Activated CD8-positive, alpha-beta memory T cell treated with anti-CD3 and anti-CD28 coated beads, Interleukin-2, amount 10 ng/mL, durations not matched to agents 7 days and 5 days (primary cell): ENCODE measurements at regions not wholly inside any gene's neighbourhood (a gene's known extent, or its start where the extent isn't known, plus 50 kb on each side); places are given as distances from the start of the nearest gene placed in this dataset.

Source experiments
- ATAC-seq: fragments of 150-1000 bp; cut with Tn5 transposase; one replicate; pipeline ENCODE4 v1.10.0; 2021; ENCODE audit warnings: moderate library complexity
- CTCF ChIA-PET: fragments of 350-600 bp; sonication (Branson Sonifier 250); formaldehyde crosslinking; loops from one replicate; lab custom pipeline; 2021; ENCODE audit warnings: antibody characterized with exemption; lab: Charles Lee
- DNase-seq: peaks from one replicate; pipeline ENCODE4 v3.0.0-alpha.2; 2020
- H3K27ac Mint-ChIP-seq: one replicate; pipeline ENCODE4 v1.8.0; 2021; ENCODE audit warnings: mild to moderate bottlenecking, mixed read lengths
- H3K27me3 Mint-ChIP-seq: one replicate; pipeline ENCODE4 v1.8.0; 2021; ENCODE audit warnings: mixed read lengths
- H3K36me3 Mint-ChIP-seq: one replicate; pipeline ENCODE4 v1.8.0; 2021; ENCODE audit warnings: mild to moderate bottlenecking, mixed read lengths
- H3K4me1 Mint-ChIP-seq: one replicate; pipeline ENCODE4 v1.8.0; 2021; ENCODE audit warnings: mixed read lengths
- H3K4me3 Mint-ChIP-seq: one replicate; pipeline ENCODE4 v1.8.0; 2021; ENCODE audit warnings: mild to moderate bottlenecking, moderate library complexity, mixed read lengths
- H3K9me3 Mint-ChIP-seq: one replicate; pipeline ENCODE4 v1.8.0; 2022; ENCODE audit warnings: low read depth, mixed read lengths

DNA sequence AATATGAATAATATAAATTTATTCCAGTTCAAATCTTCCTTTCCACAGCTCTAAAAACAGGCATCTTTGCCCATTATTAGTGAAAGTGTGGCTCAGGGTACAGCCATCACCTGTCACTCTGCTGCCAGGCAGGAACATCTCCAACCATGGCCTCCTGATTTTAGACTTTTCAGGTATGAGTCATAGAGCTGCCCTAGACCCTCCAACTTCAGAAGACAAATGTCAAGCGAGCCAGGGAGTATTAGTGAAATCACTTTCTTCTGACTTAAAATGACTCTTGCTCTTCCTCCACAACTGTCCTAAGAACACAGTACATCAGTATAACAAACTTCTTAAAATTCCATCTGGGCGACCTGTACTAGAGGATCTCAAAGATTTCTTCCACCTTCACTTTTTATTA is 78.1 kb upstream of the AKAP13 start:
- H3K36me3 Mint-ChIP-seq = no peaks in the 10 kb centered on the region
- no peaks in the 10 kb centered on the region for H3K27me3 Mint-ChIP-seq
- CTCF ChIA-PET = interaction anchor here (0.9 to 2.3 kb wide), 5 partner anchors 12 to 187 kb away, joined by 3 to 9 read pairs (median 5); no protein-coding TSS in a partner anchor
- no peak for DNase-seq
- H3K27ac Mint-ChIP-seq = no peak overlapping the region
- H3K4me3 Mint-ChIP-seq = no peak overlapping the region
- no peak for ATAC-seq
- no peaks in the 10 kb centered on the region for H3K9me3 Mint-ChIP-seq
- peaks cover 17% of the 10 kb centered on the region for H3K4me1 Mint-ChIP-seq

DNA sequence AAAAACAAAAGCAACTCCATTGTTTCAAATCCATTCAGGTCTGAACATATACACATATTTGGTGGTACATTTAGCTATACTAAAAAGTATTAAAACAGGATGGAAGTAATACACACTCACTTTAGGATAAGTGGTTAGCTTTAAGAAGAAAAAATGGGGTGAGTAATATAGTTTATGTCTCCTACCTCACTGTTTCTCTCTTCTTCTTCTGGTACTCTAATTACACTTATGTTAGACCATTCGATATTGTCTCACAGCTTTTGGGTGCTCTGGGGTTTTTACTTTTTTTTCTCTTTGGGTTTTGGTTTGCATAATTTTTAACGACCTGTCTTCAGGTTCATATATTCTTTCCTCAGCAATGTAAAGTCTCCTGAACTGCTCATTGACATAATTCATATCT is 75.4 kb upstream of the AKAP13 start:
- Mint-ChIP-seq H3K27me3 (no peaks in the 10 kb centered on the region), H3K9me3 (no peaks in the 10 kb centered on the region), H3K36me3 (peaks cover 5% of the 10 kb centered on the region), H3K4me1 (peaks cover 26% of the 10 kb centered on the region), H3K4me3 (no peak overlapping the region), H3K27ac (no peak overlapping the region)
- CTCF ChIA-PET = interaction anchor here (0.5 to 1.1 kb wide), 3 partner anchors 9 to 12 kb away, joined by 3 to 4 read pairs (median 3); no protein-coding TSS in a partner anchor
- ATAC-seq = no peak
- no peak for DNase-seq

DNA sequence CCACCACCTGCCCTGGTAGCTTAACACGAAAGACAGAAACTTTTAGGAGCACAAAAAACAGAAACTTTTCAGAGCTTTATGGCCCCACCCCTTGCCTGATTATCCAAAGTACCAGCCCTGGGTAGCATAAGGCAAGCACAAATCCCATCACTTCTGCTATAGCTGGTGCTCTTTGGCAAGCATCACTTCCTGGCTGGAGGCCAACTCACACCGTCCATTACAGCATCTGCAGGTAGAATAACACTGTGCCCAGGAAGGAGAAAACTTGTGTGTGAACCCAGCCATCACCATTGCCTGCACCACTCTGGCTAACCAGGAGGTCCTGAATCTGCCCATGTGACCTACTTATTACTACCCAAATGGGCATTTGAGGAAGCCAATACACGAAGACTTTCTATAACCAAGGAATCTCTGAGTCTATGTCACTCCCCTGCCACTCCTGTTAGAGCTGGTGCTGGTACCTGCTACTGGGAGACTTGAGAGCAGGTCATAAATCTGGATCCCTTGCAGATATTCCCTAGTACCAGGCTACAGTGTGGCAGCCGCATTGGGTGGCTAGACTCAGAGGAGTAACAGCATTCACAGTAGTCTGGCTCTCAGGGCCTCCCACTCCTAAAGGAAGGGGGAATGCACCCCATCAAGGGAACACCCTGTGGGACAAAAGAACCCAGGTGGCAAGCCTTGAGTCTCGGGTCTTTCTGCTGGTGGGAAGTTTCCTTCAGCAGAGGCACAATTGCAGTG is 73.3 kb upstream of the AKAP13 start:
- CTCF ChIA-PET = interaction anchor here (0.6 to 4.1 kb wide), 9 partner anchors 9 to 106 kb away, joined by 3 to 22 read pairs (median 5); no protein-coding TSS in a partner anchor
- Mint-ChIP-seq H3K36me3 (peaks cover 20% of the 10 kb centered on the region), H3K27me3 (no peaks in the 10 kb centered on the region), H3K4me1 (peaks cover 26% of the 10 kb centered on the region), H3K9me3 (no peaks in the 10 kb centered on the region), H3K27ac (no peak overlapping the region), H3K4me3 (no peak overlapping the region)
- DNase-seq (no peak), ATAC-seq (no peak)

DNA sequence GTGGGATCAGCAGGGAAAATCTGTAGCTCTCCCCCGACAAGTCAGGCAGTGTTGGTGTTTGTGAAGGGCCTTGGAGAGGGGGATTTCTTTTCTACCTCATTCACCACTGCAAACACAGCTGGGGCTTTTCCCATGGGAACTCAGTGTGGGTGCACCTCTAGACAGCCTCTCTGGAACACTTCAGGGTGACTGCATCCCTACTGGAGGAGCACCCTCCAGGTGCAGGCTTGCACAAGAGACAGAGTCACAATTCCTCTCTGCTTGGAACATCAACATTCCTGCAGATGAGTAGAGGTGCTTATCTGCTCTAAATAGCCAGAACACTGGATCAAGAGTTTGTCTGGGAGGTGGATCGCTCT is 72.7 kb upstream of the AKAP13 start:
- H3K27ac Mint-ChIP-seq = no peak overlapping the region
- CTCF ChIA-PET = interaction anchor here (0.9 to 4.1 kb wide), 6 partner anchors 8 to 105 kb away, joined by 4 to 22 read pairs (median 12); no protein-coding TSS in a partner anchor
- no peak overlapping the region for H3K4me3 Mint-ChIP-seq
- ATAC-seq = no peak
- H3K4me1 Mint-ChIP-seq = peaks cover 28% of the 10 kb centered on the region
- no peak for DNase-seq
- peaks cover 20% of the 10 kb centered on the region for H3K36me3 Mint-ChIP-seq
- no peaks in the 10 kb centered on the region for H3K27me3 Mint-ChIP-seq
- H3K9me3 Mint-ChIP-seq = no peaks in the 10 kb centered on the region

DNA sequence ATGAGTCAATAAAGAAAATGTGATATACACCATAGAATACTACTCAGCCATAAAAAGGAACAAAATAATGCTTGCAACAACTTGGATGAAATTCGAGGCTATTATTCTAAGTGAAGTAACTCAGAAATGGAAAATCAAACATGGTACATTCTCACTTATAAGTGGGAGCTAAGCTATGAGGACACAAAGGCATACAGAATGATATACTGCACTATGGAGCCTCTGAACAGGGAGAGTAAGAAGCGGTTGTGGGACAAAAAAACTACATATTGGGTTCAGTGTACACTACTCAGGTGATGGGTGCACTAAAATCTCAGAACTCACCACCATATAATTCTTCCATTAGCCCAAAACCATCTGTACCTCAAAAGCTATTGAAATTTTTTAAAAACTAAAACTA is 68.8 kb upstream of the AKAP13 start:
- Mint-ChIP-seq H3K27me3 (no peaks in the 10 kb centered on the region), H3K36me3 (peaks cover 29% of the 10 kb centered on the region), H3K4me3 (no peak overlapping the region), H3K9me3 (no peaks in the 10 kb centered on the region), H3K4me1 (peaks cover 55% of the 10 kb centered on the region), H3K27ac (no peak overlapping the region)
- CTCF ChIA-PET = interaction anchor here (1.0 to 9.9 kb wide), 4 partner anchors 17 to 105 kb away, joined by 4 to 146 read pairs (median 9); no protein-coding TSS in a partner anchor
- DNase-seq (no peak), ATAC-seq (no peak)

DNA sequence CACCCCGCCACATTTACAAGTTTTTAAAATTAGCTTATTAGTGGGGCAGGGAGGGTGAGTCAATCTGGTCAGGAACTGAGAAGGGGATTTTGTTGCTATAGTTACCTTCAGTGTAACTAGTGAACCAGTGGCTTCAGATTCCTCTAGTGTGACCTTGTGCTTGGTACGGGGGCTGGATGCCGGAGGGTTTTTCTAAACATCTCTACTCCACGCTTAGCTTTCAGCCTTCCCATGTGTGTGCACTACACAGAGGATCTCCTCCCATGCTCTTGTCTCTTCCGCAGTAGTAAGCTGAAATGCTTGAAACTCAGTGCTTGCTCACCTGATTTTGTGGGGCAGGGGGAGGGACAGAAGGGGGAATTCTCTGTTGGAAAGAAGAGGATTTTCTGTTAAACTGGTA is 67.9 kb upstream of the AKAP13 start:
- H3K27me3 Mint-ChIP-seq = no peaks in the 10 kb centered on the region
- no peaks in the 10 kb centered on the region for H3K9me3 Mint-ChIP-seq
- ATAC-seq (peak; percentile 54), DNase-seq (peak; percentile 49)
- CTCF ChIA-PET = interaction anchor here (0.8 to 9.9 kb wide), 11 partner anchors 9 to 192 kb away, joined by 3 to 146 read pairs (median 5); no protein-coding TSS in a partner anchor
- H3K4me3 Mint-ChIP-seq = peak overlapping the region; percentile 34
- H3K36me3 Mint-ChIP-seq = peaks cover 29% of the 10 kb centered on the region
- H3K27ac Mint-ChIP-seq = peak overlapping the region; percentile 65
- H3K4me1 Mint-ChIP-seq = peaks cover 63% of the 10 kb centered on the region

DNA sequence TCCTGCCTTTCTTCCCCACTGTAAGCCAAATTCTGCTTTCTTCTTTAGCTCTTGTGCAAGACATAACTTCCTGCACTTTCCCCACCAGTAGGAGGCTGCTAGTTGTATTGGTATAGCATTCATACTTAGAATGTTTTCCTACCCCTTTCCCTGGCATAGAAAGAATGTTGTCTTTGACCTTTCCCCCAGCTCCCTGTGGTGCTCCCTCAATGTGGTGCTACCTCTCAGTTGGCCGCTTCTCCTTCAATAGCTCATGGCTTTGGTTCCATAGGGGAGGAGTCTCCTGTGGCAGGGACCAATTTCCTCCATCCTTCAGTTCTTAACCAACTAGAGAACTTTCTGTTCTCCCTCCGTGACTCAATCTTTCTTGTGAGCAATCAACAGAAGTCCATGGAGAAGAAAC is 67.5 kb upstream of the AKAP13 start:
- DNase-seq (no peak), ATAC-seq (peak; percentile 12)
- Mint-ChIP-seq H3K27me3 (no peaks in the 10 kb centered on the region), H3K4me1 (peaks cover 67% of the 10 kb centered on the region), H3K4me3 (peak overlapping the region; percentile 34), H3K27ac (peak overlapping the region; percentile 65), H3K9me3 (no peaks in the 10 kb centered on the region), H3K36me3 (peaks cover 29% of the 10 kb centered on the region)
- CTCF ChIA-PET = interaction anchor here (0.8 to 9.9 kb wide), 11 partner anchors 9 to 192 kb away, joined by 3 to 146 read pairs (median 5); no protein-coding TSS in a partner anchor

DNA sequence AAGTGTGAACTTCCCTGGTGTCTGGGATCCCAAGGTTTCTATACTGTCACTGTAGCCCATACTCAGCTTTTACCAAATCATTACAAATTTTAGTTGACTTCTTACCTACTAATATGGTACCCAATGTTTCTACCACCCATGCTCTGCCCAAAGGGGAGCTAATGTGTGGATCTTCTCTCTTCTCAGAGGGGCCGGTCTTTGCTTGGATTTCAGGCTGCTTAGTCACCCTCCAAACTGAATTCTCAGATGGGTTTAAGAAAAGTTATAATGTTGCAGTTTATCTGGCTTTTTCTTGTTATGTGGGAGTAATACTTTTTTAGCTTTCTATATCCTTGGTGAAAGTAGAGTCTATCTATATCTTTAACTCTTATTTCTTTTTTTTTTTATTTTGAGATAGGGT is 67.1 kb upstream of the AKAP13 start:
- H3K4me1 Mint-ChIP-seq = peaks cover 68% of the 10 kb centered on the region
- peaks cover 27% of the 10 kb centered on the region for H3K36me3 Mint-ChIP-seq
- peak overlapping the region; percentile 65 for H3K27ac Mint-ChIP-seq
- no peaks in the 10 kb centered on the region for H3K27me3 Mint-ChIP-seq
- H3K4me3 Mint-ChIP-seq = no peak overlapping the region
- DNase-seq = no peak
- H3K9me3 Mint-ChIP-seq = no peaks in the 10 kb centered on the region
- CTCF ChIA-PET = interaction anchor here (0.9 to 9.9 kb wide), 9 partner anchors 10 to 191 kb away, joined by 3 to 146 read pairs (median 5); no protein-coding TSS in a partner anchor
- no peak for ATAC-seq

DNA sequence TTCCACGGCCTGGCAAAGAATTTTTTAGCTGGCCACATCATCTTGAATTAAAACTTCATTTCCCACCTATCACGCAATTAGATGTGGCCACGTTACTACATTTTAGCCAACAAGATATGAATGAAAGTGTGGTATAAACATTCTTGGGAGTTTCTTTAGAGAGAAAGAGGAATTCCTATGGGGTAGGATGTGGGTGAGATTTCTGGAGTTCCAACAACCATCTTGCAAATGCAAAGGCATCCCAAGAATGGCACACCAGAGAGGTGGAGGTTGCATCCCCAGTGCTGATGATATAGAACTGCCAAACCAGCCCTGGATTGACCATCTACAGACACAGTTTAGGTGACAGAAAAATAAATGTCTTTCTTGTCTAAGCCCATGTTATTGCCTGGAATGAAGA is 66.3 kb upstream of the AKAP13 start:
- no peak for DNase-seq
- peaks cover 24% of the 10 kb centered on the region for H3K36me3 Mint-ChIP-seq
- no peak overlapping the region for H3K27ac Mint-ChIP-seq
- no peaks in the 10 kb centered on the region for H3K27me3 Mint-ChIP-seq
- H3K4me1 Mint-ChIP-seq = peaks cover 68% of the 10 kb centered on the region
- H3K4me3 Mint-ChIP-seq = no peak overlapping the region
- H3K9me3 Mint-ChIP-seq = no peaks in the 10 kb centered on the region
- CTCF ChIA-PET = interaction anchor here (2.8 to 9.9 kb wide), 4 partner anchors 15 to 99 kb away, joined by 13 to 146 read pairs (median 33); no protein-coding TSS in a partner anchor
- ATAC-seq = no peak

DNA sequence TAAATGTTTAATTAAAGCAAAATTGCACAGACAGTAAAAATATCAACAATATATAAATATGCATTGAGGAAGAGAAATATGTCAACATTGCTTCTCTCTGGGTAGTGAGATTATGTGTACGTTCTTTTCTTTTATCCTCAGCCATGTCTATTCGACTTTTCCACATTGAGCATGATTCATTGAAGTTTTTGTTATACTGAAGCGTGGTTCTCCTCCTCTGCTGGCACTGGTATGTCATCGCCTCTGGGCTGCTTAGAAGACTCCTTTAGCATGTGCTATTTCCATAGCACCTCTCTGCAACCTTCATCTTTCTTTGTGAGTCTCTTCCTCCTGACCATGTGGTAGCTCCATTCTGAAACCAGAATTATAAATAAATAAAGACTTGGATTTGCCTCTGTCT is 65.8 kb upstream of the AKAP13 start:
- H3K4me3 Mint-ChIP-seq = no peak overlapping the region
- CTCF ChIA-PET = interaction anchor here (3.0 to 9.9 kb wide), 4 partner anchors 14 to 99 kb away, joined by 15 to 146 read pairs (median 47); no protein-coding TSS in a partner anchor
- H3K4me1 Mint-ChIP-seq = peaks cover 67% of the 10 kb centered on the region
- no peaks in the 10 kb centered on the region for H3K9me3 Mint-ChIP-seq
- no peak overlapping the region for H3K27ac Mint-ChIP-seq
- H3K36me3 Mint-ChIP-seq = peaks cover 28% of the 10 kb centered on the region
- DNase-seq = no peak
- H3K27me3 Mint-ChIP-seq = no peaks in the 10 kb centered on the region
- no peak for ATAC-seq

DNA sequence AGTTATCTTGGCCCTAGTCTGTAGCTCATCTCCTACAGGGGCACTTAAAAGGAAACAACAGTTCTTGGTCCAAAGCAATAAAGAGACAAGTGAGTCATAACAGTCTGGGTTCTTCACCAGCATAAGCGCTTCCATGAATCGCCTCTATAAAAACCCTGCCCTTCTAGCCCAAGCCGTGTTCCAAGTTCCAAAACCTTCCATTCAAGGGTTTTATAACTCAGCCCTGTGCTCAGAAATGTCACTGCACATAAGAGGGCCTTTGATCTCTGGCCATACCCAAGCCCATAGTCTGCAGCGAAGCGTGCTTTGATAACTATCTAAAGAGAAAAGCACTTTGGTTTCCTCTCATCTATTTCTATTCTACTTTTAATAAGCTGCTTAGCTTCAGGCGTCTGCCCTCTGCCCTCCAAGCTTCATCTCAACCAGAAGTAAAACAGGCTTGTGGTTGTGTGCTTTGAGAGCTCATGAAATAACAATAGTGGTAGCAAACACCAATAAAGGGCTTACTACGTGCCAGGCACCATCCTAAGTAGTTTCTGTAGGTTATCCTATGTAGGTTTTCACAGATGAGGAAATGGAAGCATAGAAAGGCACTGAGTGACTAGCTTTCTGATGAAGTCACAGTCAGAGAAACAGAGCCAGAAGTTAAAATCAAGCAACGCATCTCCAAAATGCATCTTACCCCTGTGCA is 64.0 kb upstream of the AKAP13 start:
- Mint-ChIP-seq H3K4me3 (peak overlapping the region; percentile 37), H3K9me3 (peaks cover 5% of the 10 kb centered on the region), H3K27ac (peak overlapping the region; percentile 97), H3K4me1 (peaks cover 67% of the 10 kb centered on the region), H3K36me3 (peaks cover 25% of the 10 kb centered on the region), H3K27me3 (no peaks in the 10 kb centered on the region)
- DNase-seq = peak; percentile 59
- CTCF ChIA-PET = interaction anchor here (0.9 to 9.9 kb wide), 15 partner anchors 8 to 581 kb away, joined by 3 to 146 read pairs (median 5); partner anchors contain the start of gene AKAP13
- ATAC-seq = peak; percentile 66

DNA sequence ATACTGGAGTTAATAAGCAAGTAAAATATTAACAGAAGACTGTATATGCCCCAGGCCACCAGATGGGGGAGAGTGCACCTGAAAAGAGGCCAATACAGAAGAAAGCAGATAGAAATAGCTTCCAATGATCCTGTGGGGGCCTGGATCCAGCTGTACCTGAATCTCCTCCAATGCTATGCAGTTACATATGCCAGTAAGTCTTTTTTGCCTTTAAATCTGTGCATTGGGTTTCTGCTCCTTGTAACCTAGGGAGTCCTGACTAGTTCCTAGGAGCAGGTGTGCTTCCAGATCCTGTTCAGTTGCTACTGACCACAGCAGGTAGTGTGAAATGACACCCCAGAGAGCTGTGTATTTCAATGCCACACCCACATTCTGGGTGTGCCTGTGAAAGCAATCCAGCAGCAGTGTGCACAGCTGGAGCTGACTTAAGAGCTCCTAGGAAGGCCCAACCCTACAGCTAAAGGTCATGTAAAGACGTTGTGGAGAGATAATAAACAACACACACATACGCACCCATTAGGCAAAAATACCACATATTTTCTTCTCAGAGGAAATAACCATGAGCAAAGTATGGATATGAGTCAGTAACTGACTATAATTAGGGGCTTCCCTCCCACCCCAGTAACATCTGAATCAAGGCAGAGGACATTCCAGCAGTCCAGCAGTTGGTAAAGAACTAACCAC is 62.2 kb upstream of the AKAP13 start:
- CTCF ChIA-PET = interaction anchor here (0.6 to 9.9 kb wide), 12 partner anchors 10 to 303 kb away, joined by 3 to 146 read pairs (median 4); partner anchors contain the start of gene AKAP13
- peaks cover 33% of the 10 kb centered on the region for H3K36me3 Mint-ChIP-seq
- peak overlapping the region; percentile 34 for H3K4me3 Mint-ChIP-seq
- DNase-seq = peak; percentile 80
- H3K27me3 Mint-ChIP-seq = no peaks in the 10 kb centered on the region
- peak overlapping the region; percentile 87 for H3K27ac Mint-ChIP-seq
- H3K4me1 Mint-ChIP-seq = peaks cover 53% of the 10 kb centered on the region
- peak; percentile 84 for ATAC-seq
- peaks cover 11% of the 10 kb centered on the region for H3K9me3 Mint-ChIP-seq
